ENCODE measurements at regions not wholly inside any gene's neighbourhood (a gene's known extent, or its start where the extent isn't known, plus 50 kb on each side); places are given as distances from the start of the nearest gene placed in this dataset.

- TF ChIP-seq CTCF (IDR thresholded peaks at IDR 0.05; ENCODE audit: low read length) (no peak), EZH2 (optimal IDR thresholded peaks at IDR 0.05; ENCODE audit: low read depth, low read length) (no peak), EZH2phosphoT487 (IDR thresholded peaks at IDR 0.05; ENCODE audit: low read length) (no peak)
Observed at GRCh38 chr13:74550039-74550438, 415.8 kb upstream of the KLF12 start.
